Fibroblast of lung (primary cell): ENCODE measurements at regions not wholly inside any gene's neighbourhood (a gene's known extent, or its start where the extent isn't known, plus 50 kb on each side); places are given as distances from the start of the nearest gene placed in this dataset.

Source experiments
- DNase-seq, 2 donors: peaks; one replicate each; pipeline versions ENCODE4 v3.0.0 to v3.0.0-alpha.2; 2010; ENCODE audit warnings: low read depth in 2 of 2
- H2AFZ ChIP-seq: 2 replicates; pipeline ENCODE4 v1.5.1; 2012; ENCODE audit warnings: low read length, control low read depth, inconsistent platforms
- H3K27ac ChIP-seq: 2 replicates; pipeline ENCODE4 v1.5.1; 2011; ENCODE audit warnings: low read length, control low read depth; ENCODE audit not compliant: insufficient read depth
- H3K27me3 ChIP-seq: 2 replicates; pipeline ENCODE4 v1.5.1; 2011; ENCODE audit warnings: mild to moderate bottlenecking, low read length; ENCODE audit not compliant: control insufficient read depth, insufficient read depth
- H3K36me3 ChIP-seq: 2 replicates; pipeline ENCODE4 v1.5.1; 2011; ENCODE audit warnings: low read length; ENCODE audit not compliant: control insufficient read depth, insufficient read depth
- H3K4me1 ChIP-seq: 2 replicates; pipeline ENCODE4 v1.5.1; 2011; ENCODE audit warnings: low read length; ENCODE audit not compliant: control insufficient read depth, insufficient read depth; ENCODE audit errors: extremely low read depth
- H3K4me2 ChIP-seq: 2 replicates; pipeline ENCODE4 v1.5.1; 2011; ENCODE audit warnings: low read length, control low read depth; ENCODE audit not compliant: insufficient read depth; ENCODE audit errors: extremely low read depth
- H3K4me3 ChIP-seq, 4 experiments: fragments of 200-600 bp in 1 of 4; sonication (generic) in 1 of 4; replicated peaks in 1 of 4; 2 replicates each; pipeline ENCODE4 v1.5.1; 2011 to 2016; ENCODE audit warnings: low read length in 4 of 4, low read depth in 3 of 4, mild to moderate bottlenecking in 3 of 4, control low read depth in 2 of 4, inconsistent platforms in 1 of 4, mixed read lengths in 1 of 4; ENCODE audit not compliant: insufficient read depth in 1 of 4; ENCODE audit errors: control extremely low read depth in 1 of 4
- H3K79me2 ChIP-seq: 2 replicates; pipeline ENCODE4 v1.5.1; 2012; ENCODE audit warnings: mild to moderate bottlenecking, low read length, inconsistent platforms; ENCODE audit not compliant: control insufficient read depth, insufficient read depth
- H3K9ac ChIP-seq: 2 replicates; pipeline ENCODE4 v1.5.1; 2011; ENCODE audit warnings: mild to moderate bottlenecking, low read length, control low read depth; ENCODE audit not compliant: insufficient read depth
- H3K9me3 ChIP-seq: 2 replicates; pipeline ENCODE4 v1.5.1; 2012; ENCODE audit warnings: low read depth, low read length; ENCODE audit not compliant: control insufficient read depth, insufficient read depth
- H4K20me1 ChIP-seq: 2 replicates; pipeline ENCODE4 v1.5.1; 2011; ENCODE audit warnings: low read length; ENCODE audit not compliant: control insufficient read depth, insufficient read depth; ENCODE audit errors: extremely low read depth
- EZH2 ChIP-seq: IDR thresholded peaks from 2 replicates; pipeline ENCODE4 v1.5.1; 2012; ENCODE audit warnings: low read length, control low read depth, mild to moderate bottlenecking; ENCODE audit errors: missing control alignments
- TF ChIP-seq, protein P1 (sequence below), 2 donors: IDR thresholded peaks in 1 of 2; conservative IDR thresholded peaks in 1 of 2; 1 replicate in 1 of 2; 2 replicates in 1 of 2; pipeline ENCODE4 v1.5.1; 2011 to 2012; ENCODE audit warnings: low read length in 2 of 2, control low read depth in 1 of 2, inconsistent platforms in 1 of 2, low read depth in 1 of 2, mild to moderate bottlenecking in 1 of 2

DNA sequence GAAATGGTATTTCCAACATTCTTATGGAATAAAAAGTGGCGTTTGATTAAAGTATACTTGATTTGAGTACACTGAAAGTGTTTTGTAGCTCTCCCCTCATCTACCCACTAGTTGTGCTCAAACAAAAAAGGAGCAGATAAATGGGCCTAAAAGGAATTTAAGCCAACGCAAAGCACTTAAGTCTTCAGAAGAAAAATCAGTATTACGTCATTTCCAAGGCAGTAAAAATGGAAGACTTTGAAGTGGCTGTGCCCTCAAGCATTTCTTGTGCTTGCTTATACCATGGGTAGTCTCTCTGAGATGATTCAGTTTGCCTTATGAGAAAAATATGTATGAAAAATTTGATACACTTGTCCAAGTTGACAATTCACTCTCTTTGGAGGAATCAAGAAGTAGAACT, 279.9 kb upstream of the CD180 start:
- Histone ChIP-seq H3K4me2 (no peak overlapping the region), H3K27ac (no peak overlapping the region), H3K79me2 (no peaks in the 10 kb centered on the region), H3K27me3 (no peaks in the 10 kb centered on the region), H3K9ac (no peak overlapping the region), H3K9me3 (no peaks in the 10 kb centered on the region), H3K4me1 (no peaks in the 10 kb centered on the region), H2AFZ (no peak overlapping the region), H3K4me3 (no peak overlapping the region), H4K20me1 (no peaks in the 10 kb centered on the region), H3K36me3 (no peaks in the 10 kb centered on the region)
- DNase-seq = peak; percentile 10 to 19
- no peak for TF ChIP-seq EZH2
- TF ChIP-seq, protein P1, sequence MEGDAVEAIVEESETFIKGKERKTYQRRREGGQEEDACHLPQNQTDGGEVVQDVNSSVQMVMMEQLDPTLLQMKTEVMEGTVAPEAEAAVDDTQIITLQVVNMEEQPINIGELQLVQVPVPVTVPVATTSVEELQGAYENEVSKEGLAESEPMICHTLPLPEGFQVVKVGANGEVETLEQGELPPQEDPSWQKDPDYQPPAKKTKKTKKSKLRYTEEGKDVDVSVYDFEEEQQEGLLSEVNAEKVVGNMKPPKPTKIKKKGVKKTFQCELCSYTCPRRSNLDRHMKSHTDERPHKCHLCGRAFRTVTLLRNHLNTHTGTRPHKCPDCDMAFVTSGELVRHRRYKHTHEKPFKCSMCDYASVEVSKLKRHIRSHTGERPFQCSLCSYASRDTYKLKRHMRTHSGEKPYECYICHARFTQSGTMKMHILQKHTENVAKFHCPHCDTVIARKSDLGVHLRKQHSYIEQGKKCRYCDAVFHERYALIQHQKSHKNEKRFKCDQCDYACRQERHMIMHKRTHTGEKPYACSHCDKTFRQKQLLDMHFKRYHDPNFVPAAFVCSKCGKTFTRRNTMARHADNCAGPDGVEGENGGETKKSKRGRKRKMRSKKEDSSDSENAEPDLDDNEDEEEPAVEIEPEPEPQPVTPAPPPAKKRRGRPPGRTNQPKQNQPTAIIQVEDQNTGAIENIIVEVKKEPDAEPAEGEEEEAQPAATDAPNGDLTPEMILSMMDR (conservative IDR thresholded peaks at IDR 0.05 in 1 of 2, IDR thresholded peaks at IDR 0.05 in 1 of 2; ENCODE audit: low read depth in 1 of 2, low read length in 2 of 2) = no peak

DNA sequence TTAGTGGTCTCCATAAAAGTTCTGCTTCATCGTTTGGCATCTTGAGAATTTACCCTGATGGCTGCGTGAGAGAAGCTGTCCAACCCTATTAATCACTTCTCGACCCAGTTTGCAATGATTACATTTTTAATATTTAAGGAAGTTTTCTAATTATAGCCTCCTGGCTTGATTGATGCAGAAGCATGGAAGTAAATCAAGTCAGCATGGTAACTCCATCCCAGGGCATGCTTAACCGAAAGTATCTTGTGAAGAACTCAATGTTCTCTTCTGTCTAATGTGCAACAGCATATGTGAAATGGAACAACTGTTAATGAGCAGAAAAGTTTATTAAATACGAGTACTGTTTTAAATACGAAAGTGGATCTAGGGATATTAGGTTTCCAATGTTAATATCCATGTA, 278.9 kb upstream of the CD180 start:
- peak overlapping the region; percentile 5 for H2AFZ ChIP-seq

DNA sequence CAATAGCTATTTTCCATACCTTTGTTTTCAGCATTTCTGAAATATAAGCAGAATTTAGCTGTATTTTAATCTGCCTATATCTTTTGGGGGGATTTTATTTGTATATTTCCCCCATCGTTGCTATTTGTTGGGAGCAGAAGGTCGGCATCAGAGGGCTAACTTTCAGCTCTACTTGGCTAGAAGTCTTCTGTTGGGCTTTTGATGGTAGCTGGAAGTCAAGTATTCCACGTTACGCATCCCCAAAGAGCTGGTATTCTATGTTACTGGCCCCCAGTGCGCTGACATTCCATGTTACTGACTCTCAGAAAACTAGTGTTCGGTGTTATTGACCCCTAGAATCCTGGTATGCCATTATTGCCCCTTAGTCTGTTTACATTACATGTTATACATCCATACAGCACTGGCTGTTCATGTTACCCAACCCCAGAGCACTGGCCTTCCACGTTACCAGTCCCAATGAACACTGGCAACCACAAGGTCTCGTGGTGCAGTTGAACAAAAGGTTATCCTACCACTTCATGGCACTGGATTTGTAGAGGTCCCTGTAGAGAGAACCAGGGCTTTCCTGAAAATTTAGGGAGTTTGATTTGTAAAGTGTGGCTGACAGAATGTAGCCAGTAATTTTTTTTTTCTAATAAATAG, 278.1 kb upstream of the CD180 start:
- no peaks in the 10 kb centered on the region for H3K9me3 ChIP-seq
- no peaks in the 10 kb centered on the region for H3K4me1 ChIP-seq
- H2AFZ ChIP-seq = no peak overlapping the region
- H3K27me3 ChIP-seq = no peaks in the 10 kb centered on the region
- H3K79me2 ChIP-seq = no peaks in the 10 kb centered on the region
- no peak overlapping the region for H3K4me3 ChIP-seq
- no peaks in the 10 kb centered on the region for H4K20me1 ChIP-seq
- H3K27ac ChIP-seq = no peak overlapping the region
- DNase-seq = no peak
- H3K9ac ChIP-seq = no peak overlapping the region
- no peaks in the 10 kb centered on the region for H3K36me3 ChIP-seq
- TF ChIP-seq EZH2 = no peak
- TF ChIP-seq, protein P1 (conservative IDR thresholded peaks at IDR 0.05 in 1 of 2, IDR thresholded peaks at IDR 0.05 in 1 of 2; ENCODE audit: low read depth in 1 of 2, low read length in 2 of 2) = no peak
- no peak overlapping the region for H3K4me2 ChIP-seq

More for the DNA sequence above, 278.9 kb upstream of the CD180 start:
- Histone ChIP-seq H3K4me1 (no peaks in the 10 kb centered on the region), H3K4me3 (no peak overlapping the region), H3K36me3 (no peaks in the 10 kb centered on the region), H3K27ac (no peak overlapping the region), H3K27me3 (no peaks in the 10 kb centered on the region), H3K4me2 (peak overlapping the region; percentile 62), H3K79me2 (no peaks in the 10 kb centered on the region), H3K9me3 (no peaks in the 10 kb centered on the region), H4K20me1 (no peaks in the 10 kb centered on the region), H3K9ac (no peak overlapping the region)
- TF ChIP-seq, protein P1 (conservative IDR thresholded peaks at IDR 0.05 in 1 of 2, IDR thresholded peaks at IDR 0.05 in 1 of 2; ENCODE audit: low read depth in 1 of 2, low read length in 2 of 2) = no peak
- TF ChIP-seq EZH2 = no peak
- DNase-seq = no peak
